GM19238 (cell line): ENCODE measurements at regions not wholly inside any gene's neighbourhood (a gene's known extent, or its start where the extent isn't known, plus 50 kb on each side); places are given as distances from the start of the nearest gene placed in this dataset.

Experiments
- DNase-seq: peaks from one replicate; pipeline ENCODE4 v3.0.0; 2011; ENCODE audit warnings: low spot score; ENCODE audit not compliant: insufficient read length

DNA sequence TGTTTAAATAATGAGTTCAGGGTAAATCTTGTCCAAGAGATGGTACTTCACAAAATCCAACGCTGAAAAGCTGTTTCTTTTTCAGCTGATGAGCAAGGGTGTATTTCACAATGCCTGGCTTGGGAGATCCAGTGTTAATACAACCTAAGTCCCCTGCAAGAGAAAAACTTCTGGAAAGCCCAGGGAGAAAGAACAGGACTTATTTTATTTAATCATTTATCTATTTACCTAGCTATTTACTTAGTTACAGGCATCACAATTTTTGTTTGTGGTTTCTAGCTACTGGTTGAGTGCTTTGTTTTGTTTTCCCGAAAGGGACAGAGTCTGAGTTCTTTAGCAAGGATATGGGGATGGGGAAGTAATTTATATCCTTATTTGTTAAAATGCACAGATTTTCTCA lies 598.2 kb upstream of the SYT4 start:
- DNase-seq, result no peak

DNA sequence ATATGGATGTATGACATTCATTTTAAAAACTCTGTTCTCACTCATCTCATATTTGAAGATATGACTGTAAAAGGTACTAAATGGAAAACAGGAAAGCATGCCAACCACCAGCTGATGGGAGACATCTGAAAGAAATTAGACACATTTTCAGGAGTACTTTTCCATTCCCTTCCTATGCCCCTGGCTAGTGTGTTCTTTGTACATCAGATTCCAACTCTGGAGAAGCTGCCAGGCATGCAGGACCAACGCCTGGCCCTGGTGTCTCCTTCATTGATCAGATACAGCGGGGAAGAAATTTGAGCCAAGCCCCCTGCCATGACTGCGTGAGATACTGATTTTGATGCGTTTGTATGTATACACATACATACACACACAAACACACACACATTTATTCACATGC lies 599.0 kb upstream of the SYT4 start:
- no peak for DNase-seq

DNA sequence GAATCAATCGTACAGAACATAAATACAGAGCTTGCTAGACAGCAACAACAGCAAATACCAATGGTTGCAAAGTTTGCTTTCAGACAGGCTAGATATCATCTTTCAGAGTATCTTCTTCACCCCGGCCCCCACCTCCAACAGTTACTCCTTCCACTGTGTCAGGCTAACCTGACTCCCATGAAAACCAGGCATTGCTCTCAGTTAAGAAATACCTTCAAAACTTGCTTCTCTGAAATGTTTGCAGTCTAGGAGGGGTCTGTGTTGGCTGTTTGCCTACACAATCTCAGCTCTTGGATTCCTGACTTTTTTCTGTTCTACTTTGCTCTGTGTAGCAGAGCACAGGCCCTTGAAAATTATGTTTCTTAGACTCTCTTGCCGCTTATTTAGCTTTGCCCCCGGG lies 599.5 kb upstream of the SYT4 start:
- DNase-seq, result no peak

DNA sequence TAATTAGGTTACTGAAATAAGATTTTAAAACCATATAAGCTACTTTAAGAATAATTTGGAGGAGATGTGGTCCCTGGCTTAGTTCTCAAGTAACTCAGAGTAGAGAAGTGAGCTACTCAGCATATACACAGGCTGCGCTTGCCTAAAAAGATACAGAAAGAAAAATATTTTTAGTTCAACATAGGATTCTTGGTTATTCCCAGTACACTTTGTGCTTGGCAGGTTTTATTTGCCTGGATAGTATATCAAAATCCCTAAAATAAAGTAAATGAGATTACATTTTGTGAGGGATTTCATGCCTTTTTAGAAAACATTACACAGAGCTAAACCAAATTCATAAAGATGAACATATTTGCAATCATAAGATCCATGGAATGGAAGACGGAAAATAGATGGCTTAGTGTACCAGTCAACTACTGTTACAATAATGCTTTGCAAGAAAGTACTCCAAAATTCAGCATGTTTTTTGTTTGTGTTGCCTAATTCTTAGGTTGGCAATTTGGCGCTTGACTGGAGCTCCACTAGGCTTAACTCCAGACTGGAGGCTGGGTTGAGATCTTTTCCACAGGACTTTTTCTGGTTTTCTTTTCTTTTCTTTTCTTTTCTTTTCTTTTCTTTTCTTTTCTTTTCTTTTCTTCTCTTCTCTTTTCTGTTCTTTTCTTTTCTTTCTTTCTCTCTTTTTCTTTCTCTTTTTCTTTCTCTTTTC lies 600.5 kb upstream of the SYT4 start:
- DNase-seq, result no peak

DNA sequence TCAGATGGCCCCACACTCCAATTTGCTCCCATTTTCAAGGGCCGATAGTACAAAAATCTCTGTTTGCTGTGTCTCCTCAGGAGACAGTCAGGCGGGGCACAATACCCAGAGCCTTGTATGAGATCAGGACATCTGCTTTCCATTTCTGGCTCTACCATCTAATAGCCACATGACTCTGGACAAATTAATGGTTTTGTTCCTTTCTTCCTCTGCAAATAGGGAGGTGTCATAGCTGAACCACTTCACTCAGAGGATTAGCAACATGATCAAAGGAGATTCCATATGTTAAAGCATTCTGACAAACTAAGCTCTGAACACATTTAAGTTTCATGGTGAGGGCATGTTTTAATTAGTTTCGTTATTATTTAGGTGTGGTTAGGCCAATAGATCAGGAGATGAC lies 602.1 kb upstream of the SYT4 start:
- no peak for DNase-seq

DNA sequence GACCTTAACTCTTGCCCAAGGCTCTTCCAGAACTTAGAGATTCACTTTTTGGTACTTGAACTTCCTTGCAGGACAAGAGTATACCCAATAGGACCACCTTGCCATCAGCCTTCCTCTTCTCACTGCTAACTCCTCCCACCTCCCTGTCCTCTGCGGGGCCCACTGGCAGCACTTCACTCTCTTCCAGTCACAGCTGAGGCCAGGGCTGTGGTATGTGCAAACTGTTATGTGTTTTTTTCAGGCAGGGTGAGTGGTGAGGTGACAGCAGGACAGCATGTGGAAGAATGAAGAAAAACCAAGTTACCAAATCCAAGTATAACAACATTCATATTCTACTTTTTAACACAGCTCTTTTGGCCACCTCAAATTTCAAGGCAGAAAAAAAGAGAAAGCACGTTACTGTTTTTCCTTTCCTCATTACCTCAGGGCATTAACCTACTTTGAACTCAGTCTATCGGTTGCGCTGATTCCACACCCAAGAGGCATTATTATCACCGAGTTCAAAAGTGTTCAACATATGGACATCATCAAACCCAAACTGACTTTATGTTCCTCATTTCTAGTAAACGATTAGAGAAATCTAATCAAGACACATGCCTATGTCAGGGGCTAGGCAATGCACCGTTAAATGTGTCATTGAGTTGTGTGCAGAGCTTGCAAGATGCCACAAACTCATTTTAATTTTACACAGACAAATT lies 605.2 kb upstream of the SYT4 start:
- no peak for DNase-seq

DNA sequence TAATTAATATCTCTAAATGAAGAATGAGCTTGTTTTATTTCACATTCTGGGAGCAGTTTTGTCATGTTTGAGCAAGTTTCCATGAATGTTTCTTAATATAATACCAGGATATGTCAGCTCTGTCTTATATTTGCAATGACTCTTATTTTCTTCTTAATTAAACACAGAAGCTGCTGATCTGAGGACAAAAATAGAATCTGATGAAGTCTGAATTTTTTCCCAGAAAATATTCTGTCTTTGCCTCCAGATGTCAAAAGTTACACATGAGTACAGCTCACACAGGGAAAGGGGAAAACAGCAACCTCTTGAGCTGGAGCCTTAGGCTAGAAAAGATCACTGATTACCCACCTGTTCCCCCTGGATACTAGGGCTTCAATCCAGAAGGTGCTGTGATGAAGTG lies 606.6 kb upstream of the SYT4 start:
- no peak for DNase-seq

DNA sequence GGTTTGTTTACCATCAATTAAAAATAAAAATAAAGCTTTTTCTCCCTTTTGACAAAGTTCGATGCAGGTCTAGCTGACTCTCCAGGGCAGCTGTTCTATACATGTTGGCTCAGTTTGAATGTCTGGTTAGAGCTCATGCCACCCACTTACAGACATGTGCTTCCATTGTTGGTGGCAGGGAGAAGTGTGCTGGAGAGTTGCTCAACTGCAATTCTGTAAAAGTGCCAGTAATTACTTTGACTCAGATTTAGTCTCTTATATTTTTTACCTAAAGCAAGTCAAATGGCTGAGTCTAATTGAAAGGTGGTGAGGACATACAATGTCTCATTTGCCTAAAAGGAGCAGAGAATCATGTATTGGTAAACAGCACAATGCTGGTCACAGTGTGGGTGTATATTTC lies 609.1 kb upstream of the SYT4 start:
- no peak for DNase-seq

DNA sequence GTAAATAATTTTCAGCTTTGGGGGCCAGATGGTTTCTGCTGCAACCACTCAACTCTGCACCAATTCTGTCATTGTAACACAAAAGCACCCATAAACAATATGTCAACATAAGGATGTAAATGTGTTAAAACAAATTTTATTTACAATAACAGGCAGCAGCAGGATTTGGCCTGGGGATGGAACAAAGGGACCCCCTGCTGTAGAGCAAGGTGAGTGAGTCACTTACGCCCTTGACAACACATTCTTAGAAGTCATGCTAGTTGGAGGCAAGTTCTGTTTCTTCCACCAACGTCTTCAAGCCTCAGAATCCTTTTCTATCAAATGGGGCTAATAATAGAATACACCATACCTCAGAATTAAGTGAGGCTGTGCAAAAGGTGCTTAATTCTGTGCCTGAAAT lies 610.2 kb upstream of the SYT4 start:
- no peak for DNase-seq

DNA sequence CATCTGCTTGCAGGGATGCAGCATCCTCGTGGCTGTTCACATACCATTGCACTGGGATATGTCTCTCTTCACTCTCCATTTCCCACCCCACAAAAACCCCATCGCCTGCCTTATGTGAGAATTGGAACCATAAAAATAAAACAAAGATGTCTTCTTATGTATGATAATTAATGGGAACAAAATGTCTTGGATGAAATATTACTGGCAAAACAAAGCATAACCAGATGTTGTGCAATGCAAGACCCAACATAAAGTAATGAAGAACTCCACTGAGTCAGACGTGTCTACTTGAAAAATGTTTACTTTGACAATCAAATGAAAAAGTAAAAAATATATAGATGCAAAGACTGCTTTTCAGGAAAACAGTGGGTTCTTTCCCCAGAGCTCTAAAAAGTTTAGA lies 611.3 kb upstream of the SYT4 start:
- no peak for DNase-seq

DNA sequence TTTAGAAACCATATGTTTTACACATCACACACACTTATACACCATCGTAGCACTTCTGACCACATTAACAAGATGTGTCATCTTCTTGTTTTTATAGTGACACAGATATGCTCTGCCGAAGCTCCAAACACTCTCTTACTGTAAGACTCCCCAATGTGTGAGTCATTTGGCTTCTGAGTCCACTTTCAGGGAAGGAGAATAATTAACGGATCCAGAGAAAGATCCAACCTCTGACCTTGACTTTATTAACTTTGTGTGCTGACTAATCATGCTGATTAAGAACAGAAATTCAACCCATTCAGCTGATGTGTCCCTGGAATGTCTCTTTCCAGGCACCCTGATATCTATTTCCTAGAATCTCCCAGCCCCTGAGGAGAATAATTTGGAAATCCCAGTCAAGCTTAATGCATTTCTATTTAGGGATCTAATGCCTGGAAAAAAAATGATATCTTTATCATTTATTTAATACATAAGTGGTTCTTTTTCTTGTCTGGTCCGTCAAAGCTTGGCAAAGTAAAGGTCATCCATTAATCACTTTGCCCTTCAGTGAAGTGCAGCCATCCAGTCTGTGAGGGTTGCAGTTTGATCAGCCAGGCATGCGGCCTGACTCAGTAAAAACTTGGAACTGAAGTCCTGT lies 615.8 kb upstream of the SYT4 start:
- no peak for DNase-seq

DNA sequence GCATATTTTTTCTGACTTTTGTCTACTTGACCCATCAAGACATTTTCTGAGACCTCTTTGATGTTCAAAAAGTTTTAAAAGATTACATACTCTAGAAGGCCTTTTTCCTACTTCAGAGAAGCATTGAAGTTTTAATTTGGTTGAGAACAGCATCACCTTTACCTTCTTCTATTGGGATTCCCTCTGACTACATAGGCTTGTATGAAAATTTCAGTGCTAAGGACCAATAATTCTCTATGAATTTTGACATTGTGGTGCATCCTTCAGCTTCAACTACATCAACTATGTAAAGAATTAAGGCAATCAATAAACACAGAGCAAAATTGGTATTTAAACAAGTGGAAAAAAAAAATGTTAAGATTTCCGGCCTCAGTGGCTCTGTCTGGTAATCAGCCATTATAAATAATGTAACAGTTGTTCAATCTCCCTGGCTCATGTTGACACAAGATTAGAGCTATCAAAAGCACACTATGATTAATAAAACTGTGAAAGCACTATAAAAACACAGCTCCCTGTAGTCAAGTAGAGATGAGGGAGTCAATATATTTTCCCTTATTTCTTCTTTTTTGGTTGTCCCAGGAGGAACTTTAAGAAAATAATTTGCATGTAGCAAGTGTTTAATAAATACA lies 627.0 kb upstream of the SYT4 start:
- DNase-seq, result no peak

DNA sequence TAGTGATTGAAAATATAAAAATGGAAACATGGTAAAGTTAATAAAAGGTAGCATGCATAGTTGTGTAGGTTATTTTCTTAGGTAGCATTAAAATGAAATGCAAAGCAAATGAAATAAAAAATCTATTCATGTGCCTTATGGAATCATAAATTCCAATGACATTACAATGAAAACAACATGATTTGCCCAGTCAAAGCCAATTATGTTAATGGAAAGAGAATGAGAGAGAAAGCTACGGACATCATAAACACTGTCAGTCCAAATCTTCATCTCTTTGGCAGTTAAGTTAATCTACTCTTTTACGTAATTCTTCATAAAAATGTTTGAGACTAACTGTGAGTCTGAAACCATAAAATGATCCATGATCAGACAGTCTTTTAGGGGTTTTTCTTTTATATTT lies 636.7 kb upstream of the SYT4 start:
- DNase-seq, result no peak

DNA sequence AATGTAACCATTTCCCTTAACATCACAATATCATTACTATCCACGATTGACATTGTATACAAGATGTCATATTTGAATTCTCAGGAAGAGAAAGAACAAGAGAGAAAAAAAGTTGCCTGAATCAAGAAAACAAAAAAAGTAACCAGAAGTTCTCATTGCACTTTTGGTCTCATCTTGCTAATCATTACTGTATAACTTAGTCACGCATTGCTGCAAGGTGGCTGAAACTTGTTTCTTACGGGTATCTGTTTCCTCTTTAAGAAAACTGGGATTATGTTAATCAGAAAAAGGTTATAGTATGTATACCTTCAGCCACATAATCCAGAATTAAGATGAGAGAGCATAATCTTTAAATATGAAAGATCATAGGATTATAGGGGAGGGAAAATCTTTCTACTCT lies 639.7 kb upstream of the SYT4 start:
- no peak for DNase-seq

DNA sequence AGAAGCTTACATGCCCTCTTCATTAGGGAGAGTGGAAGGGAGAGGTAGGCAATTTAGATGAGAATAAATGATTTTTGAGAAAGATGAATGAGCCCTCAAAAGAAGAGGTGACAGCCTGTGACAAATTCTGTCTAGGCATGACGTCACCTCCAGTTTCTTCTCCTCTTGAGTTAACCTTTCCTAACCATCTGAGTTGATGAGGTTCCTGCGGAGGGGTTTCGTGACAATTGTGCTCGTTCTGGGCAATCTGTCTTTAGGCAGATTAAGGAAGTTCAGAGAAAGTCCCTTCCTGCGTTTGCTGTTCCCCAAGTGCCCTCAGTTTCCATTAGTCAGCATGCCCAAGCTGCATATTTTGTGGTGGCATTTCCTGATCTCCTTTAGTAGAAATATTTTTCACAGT lies 640.2 kb upstream of the SYT4 start:
- no peak for DNase-seq

DNA sequence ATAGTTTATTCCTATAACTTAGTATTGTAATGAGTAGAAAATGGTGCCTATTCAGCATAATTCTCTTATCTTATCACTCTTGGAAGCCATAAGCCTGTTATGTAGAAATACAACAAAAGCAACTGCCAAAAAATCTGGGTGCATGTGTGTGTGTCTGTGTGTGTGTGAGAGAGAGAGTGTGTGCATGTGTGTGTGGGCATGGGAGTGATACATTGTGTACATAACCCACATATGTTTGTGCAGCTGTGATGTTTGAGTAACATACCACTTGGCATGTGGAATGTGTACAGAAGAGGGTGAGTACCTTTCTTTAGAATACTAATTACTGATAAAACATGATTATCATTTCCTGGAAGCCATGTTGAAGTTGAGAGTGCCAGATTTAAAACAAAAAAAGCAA lies 642.3 kb upstream of the SYT4 start:
- no peak for DNase-seq

DNA sequence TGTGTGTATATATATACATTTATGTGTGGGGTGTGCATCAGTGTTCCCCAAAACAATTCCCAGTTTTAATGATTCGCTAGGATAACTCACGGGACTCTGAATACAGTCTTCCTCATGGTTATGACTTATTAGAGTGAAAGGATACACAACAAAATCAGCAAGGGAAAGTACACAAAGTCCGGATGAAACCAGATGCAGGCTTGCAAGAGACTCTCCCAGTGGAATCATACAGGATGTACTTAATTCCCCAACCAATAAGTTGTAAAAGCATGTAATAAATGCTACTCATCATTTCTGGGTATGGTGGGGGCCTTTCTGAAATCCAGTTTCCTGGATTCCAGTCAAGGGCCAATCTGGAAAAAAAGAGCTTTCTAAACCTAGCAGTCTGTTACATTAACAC lies 654.1 kb upstream of the SYT4 start:
- DNase-seq, result no peak

DNA sequence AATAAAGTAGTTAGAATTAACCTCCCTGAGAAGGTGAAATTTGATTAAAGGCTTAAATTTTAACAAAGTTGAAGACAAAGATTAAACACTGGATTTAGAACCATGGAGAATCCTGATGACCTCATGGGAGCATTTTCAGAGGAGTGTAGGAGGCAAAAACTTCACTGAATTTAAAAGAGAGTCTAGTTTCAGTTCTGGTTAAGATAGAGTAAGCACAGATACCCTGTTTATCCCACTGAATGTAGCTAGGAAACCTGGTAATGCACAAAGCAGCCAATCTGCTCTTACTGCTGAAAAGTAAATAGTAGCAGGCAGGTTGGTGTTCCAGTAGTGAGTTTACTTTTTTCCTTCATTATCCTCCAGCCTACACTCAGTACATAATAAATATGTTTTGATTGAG lies 654.9 kb upstream of the SYT4 start:
- DNase-seq, result no peak

DNA sequence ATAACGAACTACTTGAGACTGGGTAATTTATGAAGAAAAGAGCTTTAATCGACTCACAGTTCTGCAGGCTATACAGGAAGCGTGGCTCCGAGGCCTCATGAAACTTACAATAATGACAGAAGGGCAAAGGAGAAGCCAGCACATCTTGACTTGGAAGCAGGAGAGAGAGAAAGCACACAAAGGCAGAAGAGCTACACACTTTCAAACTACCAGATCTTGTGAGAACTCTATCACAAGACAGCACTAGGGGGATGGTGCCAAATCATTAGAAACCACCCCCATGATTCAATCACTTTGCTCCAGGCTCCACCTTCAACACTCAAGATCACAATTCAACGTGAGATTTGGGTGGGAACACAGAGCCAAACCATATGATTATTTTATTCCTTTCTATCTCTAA lies 655.9 kb upstream of the SYT4 start:
- no peak for DNase-seq

DNA sequence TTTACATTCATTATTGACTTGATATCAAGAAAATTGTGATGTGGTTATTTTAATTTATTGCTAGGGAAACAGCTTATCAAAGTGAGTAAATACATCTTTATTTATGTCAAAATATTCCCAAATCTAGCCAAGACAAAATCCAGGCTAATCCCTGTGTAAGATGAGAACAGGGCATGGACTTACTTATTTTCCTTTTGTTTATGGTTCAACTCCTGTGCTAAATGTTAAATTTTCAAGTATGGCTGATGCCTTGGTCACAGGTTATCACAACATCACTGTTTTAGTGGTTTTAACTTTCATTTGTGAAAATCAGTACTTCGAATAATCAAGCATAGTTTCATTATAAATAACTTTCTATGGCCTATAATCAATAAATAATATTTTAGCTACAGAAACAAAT lies 657.0 kb upstream of the SYT4 start:
- DNase-seq, result no peak

DNA sequence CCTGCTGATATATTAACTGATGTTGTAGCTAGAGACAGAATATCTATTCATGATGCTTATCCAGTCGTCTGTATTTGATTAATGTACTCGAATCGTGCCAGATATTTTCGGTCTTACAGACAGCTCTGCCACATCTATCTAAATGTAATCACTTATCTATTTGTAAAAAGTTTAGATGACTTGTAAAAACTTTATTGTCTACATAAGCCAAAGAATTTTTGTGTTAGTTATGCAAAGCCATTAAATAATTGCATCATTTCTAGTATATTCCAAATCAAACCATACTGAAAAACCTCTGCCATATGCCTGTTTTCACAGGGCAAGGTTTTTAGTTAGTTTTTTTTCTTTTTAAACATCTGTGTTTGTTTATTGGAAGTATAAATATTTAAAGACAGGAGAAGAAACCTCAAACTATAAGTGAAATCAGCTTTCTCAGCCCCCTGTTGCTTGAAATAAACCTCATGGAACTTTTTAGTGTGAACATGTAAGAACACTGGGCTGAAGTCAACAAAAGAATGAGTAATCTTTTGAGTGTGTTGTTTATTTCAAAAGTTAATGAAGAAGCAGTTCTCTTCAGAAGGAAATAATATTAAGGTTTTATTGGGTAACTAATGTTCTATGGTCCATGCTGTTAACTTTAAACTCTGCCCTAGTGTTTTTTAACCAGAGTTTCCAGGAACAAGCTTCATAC lies 657.6 kb upstream of the SYT4 start:
- DNase-seq, result no peak

DNA sequence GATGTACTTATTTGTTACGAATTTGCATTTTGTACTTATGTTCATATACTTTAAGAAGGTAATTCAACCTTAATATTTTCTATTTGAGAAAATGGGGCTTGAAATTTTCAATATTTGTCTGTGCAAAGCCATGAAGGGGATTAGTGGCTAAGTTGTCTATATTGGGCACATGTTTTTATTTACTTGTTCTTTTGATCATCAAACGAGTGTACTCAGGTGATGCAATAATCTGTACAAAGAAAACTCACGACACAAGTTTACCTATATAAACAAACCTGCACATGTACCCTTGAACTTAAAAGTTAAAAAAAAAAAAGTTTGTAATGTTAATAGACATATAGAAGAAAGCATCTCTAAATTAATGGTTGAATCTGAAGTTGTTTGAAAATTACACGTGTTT lies 658.9 kb upstream of the SYT4 start:
- no peak for DNase-seq
